H9 (cell line): ENCODE measurements at regions not wholly inside any gene's neighbourhood (a gene's known extent, or its start where the extent isn't known, plus 50 kb on each side); places are given as distances from the start of the nearest gene placed in this dataset.

ENCODE experiments used
- DNase-seq: peaks from one replicate; pipeline ENCODE4 v3.0.0-alpha.2; 2017
- H2AFZ ChIP-seq: one replicate; pipeline ENCODE4 v1.6.1; 2013; ENCODE audit warnings: mild to moderate bottlenecking, low read length, control low read depth, moderate library complexity
- H2AK5ac ChIP-seq: 2 replicates; pipeline ENCODE4 v1.6.1; 2013; ENCODE audit warnings: low read length, control low read depth, mixed read lengths; ENCODE audit not compliant: insufficient read length
- H2BK120ac ChIP-seq: one replicate; pipeline ENCODE4 v1.6.1; 2013; ENCODE audit warnings: low read depth, mild to moderate bottlenecking, low read length, control low read depth, inconsistent platforms; ENCODE audit not compliant: poor library complexity, severe bottlenecking
- H2BK12ac ChIP-seq: 2 replicates; pipeline ENCODE4 v1.6.1; 2013; ENCODE audit warnings: low read length, control low read depth, mixed read lengths, low read depth; ENCODE audit not compliant: insufficient read length
- H2BK15ac ChIP-seq: 2 replicates; pipeline ENCODE4 v1.6.1; 2013; ENCODE audit warnings: low read depth, low read length, control low read depth
- H2BK20ac ChIP-seq: one replicate; pipeline ENCODE4 v1.6.1; 2013; ENCODE audit warnings: low read depth, mild to moderate bottlenecking, low read length, control low read depth, inconsistent platforms; ENCODE audit not compliant: poor library complexity, severe bottlenecking
- H2BK5ac ChIP-seq: 2 replicates; pipeline ENCODE4 v1.6.1; 2013; ENCODE audit warnings: low read length, control low read depth, mixed read lengths; ENCODE audit not compliant: insufficient read length
- H3K14ac ChIP-seq: 2 replicates; pipeline ENCODE4 v1.6.1; 2013; ENCODE audit warnings: low read length, control low read depth; ENCODE audit not compliant: insufficient read depth
- H3K18ac ChIP-seq: 2 replicates; pipeline ENCODE4 v1.6.1; 2013; ENCODE audit warnings: low read depth, mild to moderate bottlenecking, mixed read lengths, low read length, control low read depth; ENCODE audit not compliant: insufficient read length
- H3K23ac ChIP-seq: 2 replicates; pipeline ENCODE4 v1.6.1; 2013; ENCODE audit warnings: low read length, control low read depth, mixed read lengths, low read depth; ENCODE audit not compliant: insufficient read length
- H3K23me2 ChIP-seq: 2 replicates; pipeline ENCODE4 v1.6.1; 2013; ENCODE audit warnings: low read depth, mild to moderate bottlenecking, mixed read lengths, low read length, control low read depth; ENCODE audit not compliant: insufficient read length, poor library complexity, severe bottlenecking
- H3K27ac ChIP-seq: 2 replicates; pipeline ENCODE4 v1.5.1; 2013; ENCODE audit warnings: low read length, control low read depth, mixed read lengths, low read depth; ENCODE audit not compliant: insufficient read length
- H3K27me3 ChIP-seq: 2 replicates; pipeline ENCODE4 v1.6.1; 2013; ENCODE audit warnings: low read length, control low read depth, inconsistent platforms; ENCODE audit not compliant: insufficient read depth
- H3K4ac ChIP-seq: 2 replicates; pipeline ENCODE4 v1.6.1; 2013; ENCODE audit warnings: low read depth, mild to moderate bottlenecking, control low read depth, inconsistent platforms, low read length, moderate library complexity
- H3K4me1 ChIP-seq: 2 replicates; pipeline ENCODE4 v1.6.1; 2013; ENCODE audit warnings: low read length, control low read depth, inconsistent platforms; ENCODE audit not compliant: insufficient read depth
- H3K4me2 ChIP-seq: 2 replicates; pipeline ENCODE4 v1.6.1; 2013; ENCODE audit warnings: low read length, control low read depth, mixed read lengths; ENCODE audit not compliant: insufficient read length, insufficient read depth
- H3K56ac ChIP-seq: 2 replicates; pipeline ENCODE4 v1.6.1; 2013; ENCODE audit warnings: low read depth, mild to moderate bottlenecking, mixed read lengths, low read length, control low read depth; ENCODE audit not compliant: insufficient read length
- H3K79me1 ChIP-seq: 2 replicates; pipeline ENCODE4 v1.6.1; 2013; ENCODE audit warnings: low read depth, mild to moderate bottlenecking, moderate library complexity, low read length, control low read depth, inconsistent platforms; ENCODE audit not compliant: insufficient read depth, poor library complexity, severe bottlenecking
- H3K79me2 ChIP-seq: 2 replicates; pipeline ENCODE4 v1.6.1; 2013; ENCODE audit warnings: low read length, control low read depth, inconsistent platforms; ENCODE audit not compliant: insufficient read depth
- H3K9ac ChIP-seq: 2 replicates; pipeline ENCODE4 v1.6.1; 2013; ENCODE audit warnings: low read length, control low read depth, mixed read lengths; ENCODE audit not compliant: insufficient read length; ENCODE audit errors: extremely low read depth
- H3K9me3 ChIP-seq: one replicate; pipeline ENCODE4 v1.6.1; 2013; ENCODE audit warnings: low read depth, low read length, inconsistent platforms; ENCODE audit not compliant: control insufficient read depth
- H3T11ph ChIP-seq: one replicate; pipeline ENCODE4 v1.6.1; 2013; ENCODE audit warnings: mild to moderate bottlenecking, low read length, control low read depth, inconsistent platforms
- H4K20me1 ChIP-seq: one replicate; pipeline ENCODE4 v1.6.1; 2013; ENCODE audit not compliant: control insufficient read depth, insufficient read length, insufficient read depth
- H4K5ac ChIP-seq: 2 replicates; pipeline ENCODE4 v1.6.1; 2013; ENCODE audit warnings: low read depth, mild to moderate bottlenecking, mixed read lengths, low read length, control low read depth; ENCODE audit not compliant: insufficient read length
- H4K8ac ChIP-seq: replicated peaks from 2 replicates; pipeline ENCODE4 v1.6.1; 2013; ENCODE audit warnings: low read length, control low read depth, mixed read lengths, low read depth; ENCODE audit not compliant: insufficient read length
- H4K91ac ChIP-seq: 2 replicates; pipeline ENCODE4 v1.6.1; 2013; ENCODE audit warnings: low read depth, mild to moderate bottlenecking, moderate library complexity, mixed read lengths, low read length, control low read depth; ENCODE audit not compliant: insufficient read length
- H3K27ac Mint-ChIP-seq, 3 experiments: 2 replicates in 2 of 3; 3 replicates in 1 of 3; pipeline ENCODE4 v1.8.0; 2020 to 2021; ENCODE audit warnings: mixed read lengths in 3 of 3, mild to moderate bottlenecking in 1 of 3, moderate library complexity in 1 of 3
- H3K27me3 Mint-ChIP-seq: 2 replicates; pipeline ENCODE4 v1.8.0; 2021; ENCODE audit warnings: low read depth, mild to moderate bottlenecking, moderate library complexity, mixed read lengths
- H3K36me3 Mint-ChIP-seq, 3 experiments: 2 replicates in 2 of 3; 3 replicates in 1 of 3; pipeline ENCODE4 v1.8.0; 2020 to 2021; ENCODE audit warnings: low read depth in 3 of 3, mixed read lengths in 3 of 3; ENCODE audit not compliant: insufficient read depth in 1 of 3
- H3K4me1 Mint-ChIP-seq, 2 experiments: 2 replicates each; pipeline ENCODE4 v1.8.0; 2020; ENCODE audit warnings: mixed read lengths in 2 of 2
- H3K4me3 Mint-ChIP-seq, 2 experiments: 2 replicates in 1 of 2; 3 replicates in 1 of 2; pipeline ENCODE4 v1.8.0; 2020 to 2021; ENCODE audit warnings: mild to moderate bottlenecking in 2 of 2, mixed read lengths in 2 of 2, moderate library complexity in 1 of 2
- H3K9me3 Mint-ChIP-seq, 2 experiments: 2 replicates in 1 of 2; 3 replicates in 1 of 2; pipeline ENCODE4 v1.8.0; 2020; ENCODE audit warnings: mild to moderate bottlenecking in 2 of 2, mixed read lengths in 2 of 2, moderate library complexity in 1 of 2
- CTCF ChIP-seq: fragments of 200-600 bp; sonication (generic); conservative IDR thresholded peaks from 3 replicates; pipeline ENCODE4 v1.8.0; 2021; ENCODE audit warnings: antibody characterized with exemption, mild to moderate bottlenecking
- WGBS: extraction: QIAGEN DNeasy Blood & Tissue Kit; methylation state at CpG from one replicate; pipeline ENCODE4 v1.1.7; 2013; ENCODE audit warnings: missing lambda C conversion rate, low lambda C conversion rate, mixed read lengths; ENCODE audit not compliant: insufficient read length; ENCODE audit errors: extremely low coverage; 5-methylcytosine and 5-hydroxymethylcytosine counted together

- no peak overlapping the region for H3K4me2 ChIP-seq
- DNase-seq, result no peak
- no peak for TF ChIP-seq CTCF
- no peaks in the 10 kb centered on the region for H3K9me3 Mint-ChIP-seq
- H2BK12ac ChIP-seq, result no peak overlapping the region
- no peak overlapping the region for H4K91ac ChIP-seq
- no peak overlapping the region for H3K27ac ChIP-seq
- H2BK20ac ChIP-seq, result no peak overlapping the region
- H2AFZ ChIP-seq, result peak overlapping the region; percentile 69
- peaks cover 4% of the 10 kb centered on the region; the same call in 1 of the 2 replicates for H3K4me1 ChIP-seq
- H3K27ac Mint-ChIP-seq, result peak overlapping the region in 1 of 3 experiments; percentile 91; a peak in 2 of 7 replicates
- peak overlapping the region in 1 of 2 experiments; percentile 10; a peak in 1 of 5 replicates for H3K4me3 Mint-ChIP-seq
- H4K5ac ChIP-seq, result no peak overlapping the region
- H4K20me1 ChIP-seq, result no peaks in the 10 kb centered on the region
- WGBS, result no CpG with 5 or more reads among the region's 15 CpGs
- H3K79me2 ChIP-seq, result no peaks in the 10 kb centered on the region
- no peak overlapping the region for H3K9ac ChIP-seq
- H3T11ph ChIP-seq, result no peak overlapping the region
- H2BK5ac ChIP-seq, result no peak overlapping the region
- no peak overlapping the region for H3K18ac ChIP-seq
- no peaks in the 10 kb centered on the region for H3K36me3 Mint-ChIP-seq
- no peaks in the 10 kb centered on the region for H3K27me3 ChIP-seq
- H3K23ac ChIP-seq, result no peak overlapping the region
- H3K14ac ChIP-seq, result 0 out of 2 replicates have a peak overlapping the region, but pooled peaks have one; percentile 12
- peaks cover 7% of the 10 kb centered on the region for H3K27me3 Mint-ChIP-seq
- H3K56ac ChIP-seq, result no peak overlapping the region
- H3K9me3 ChIP-seq, result no peaks in the 10 kb centered on the region
- no peak overlapping the region for H2BK120ac ChIP-seq
- H2AK5ac ChIP-seq, result no peak overlapping the region
- no peak overlapping the region for H4K8ac ChIP-seq
- H2BK15ac ChIP-seq, result no peak overlapping the region
- peaks cover 50 to 51% of the 10 kb centered on the region in 2 experiments for H3K4me1 Mint-ChIP-seq
- H3K79me1 ChIP-seq, result no peaks in the 10 kb centered on the region
- H3K4ac ChIP-seq, result no peak overlapping the region
- no peaks in the 10 kb centered on the region for H3K23me2 ChIP-seq
Measured at GRCh38 chr2:42961385-42961811, 169.0 kb upstream of the HAAO start.
